MM.1S (cell line): ENCODE measurements at regions not wholly inside any gene's neighbourhood (a gene's known extent, or its start where the extent isn't known, plus 50 kb on each side); places are given as distances from the start of the nearest gene placed in this dataset.

Experiments
- CTCF ChIP-seq: fragments of 300-600 bp; sonication (generic); IDR thresholded peaks from 2 replicates; pipeline ENCODE4 v1.5.1; 2016; ENCODE audit warnings: antibody characterized with exemption, low read length, mixed read lengths
- EZH2 ChIP-seq: fragments of 300-600 bp; sonication (generic); optimal IDR thresholded peaks from 2 replicates; pipeline ENCODE3; 2017; ENCODE audit warnings: low read depth, mild to moderate bottlenecking, antibody characterized with exemption, low read length, mixed read lengths
- EZH2phosphoT487 ChIP-seq: fragments of 300-600 bp; sonication (generic); IDR thresholded peaks from 2 replicates; pipeline ENCODE4 v1.6.1; 2018; ENCODE audit warnings: antibody characterized with exemption, low read length

GRCh38 chr7:41819645-41820044 is 116.8 kb upstream of the INHBA start:
- TF ChIP-seq EZH2phosphoT487 (no peak), CTCF (no peak), EZH2 (no peak)
